ENCODE measurements at regions not wholly inside any gene's neighbourhood (a gene's known extent, or its start where the extent isn't known, plus 50 kb on each side); places are given as distances from the start of the nearest gene placed in this dataset.

GRCh38 chr2:117055499-117056375 is 758.8 kb upstream of the DDX18 start:
- Histone ChIP-seq H3K36me3 (ENCODE audit: insufficient read depth, low read length) (no peaks in the 10 kb centered on the region), H4K20me1 (ENCODE audit: insufficient read depth, low read length) (no peaks in the 10 kb centered on the region), H3K27me3 (ENCODE audit: insufficient read depth, low read length) (no peaks in the 10 kb centered on the region), H3K27ac (ENCODE audit: low read depth, low read length) (no peak overlapping the region), H3K4me2 (ENCODE audit: low read length) (no peak overlapping the region), H3K9ac (ENCODE audit: low read length) (no peak overlapping the region), H3K4me1 (ENCODE audit: insufficient read depth, low read length) (no peaks in the 10 kb centered on the region), H3K4me3 (ENCODE audit: insufficient read depth, low read depth, low read length) (no peak overlapping the region), H2AFZ (ENCODE audit: low read depth, low read length) (no peak overlapping the region), H3K9me3 (ENCODE audit: insufficient read depth, low read depth, low read length) (no peaks in the 10 kb centered on the region), H3K79me2 (ENCODE audit: insufficient read depth, low read length) (no peaks in the 10 kb centered on the region)
- no peaks in the 10 kb centered on the region for H3K9me3 Mint-ChIP-seq (ENCODE audit: unreplicated experiment)
- H3K27ac Mint-ChIP-seq (ENCODE audit: unreplicated experiment): peak overlapping the region; percentile 47
- no peak for TF ChIP-seq EZH2 (IDR thresholded peaks at IDR 0.05; ENCODE audit: insufficient read depth, low read length)
- TF ChIP-seq, protein P1, sequence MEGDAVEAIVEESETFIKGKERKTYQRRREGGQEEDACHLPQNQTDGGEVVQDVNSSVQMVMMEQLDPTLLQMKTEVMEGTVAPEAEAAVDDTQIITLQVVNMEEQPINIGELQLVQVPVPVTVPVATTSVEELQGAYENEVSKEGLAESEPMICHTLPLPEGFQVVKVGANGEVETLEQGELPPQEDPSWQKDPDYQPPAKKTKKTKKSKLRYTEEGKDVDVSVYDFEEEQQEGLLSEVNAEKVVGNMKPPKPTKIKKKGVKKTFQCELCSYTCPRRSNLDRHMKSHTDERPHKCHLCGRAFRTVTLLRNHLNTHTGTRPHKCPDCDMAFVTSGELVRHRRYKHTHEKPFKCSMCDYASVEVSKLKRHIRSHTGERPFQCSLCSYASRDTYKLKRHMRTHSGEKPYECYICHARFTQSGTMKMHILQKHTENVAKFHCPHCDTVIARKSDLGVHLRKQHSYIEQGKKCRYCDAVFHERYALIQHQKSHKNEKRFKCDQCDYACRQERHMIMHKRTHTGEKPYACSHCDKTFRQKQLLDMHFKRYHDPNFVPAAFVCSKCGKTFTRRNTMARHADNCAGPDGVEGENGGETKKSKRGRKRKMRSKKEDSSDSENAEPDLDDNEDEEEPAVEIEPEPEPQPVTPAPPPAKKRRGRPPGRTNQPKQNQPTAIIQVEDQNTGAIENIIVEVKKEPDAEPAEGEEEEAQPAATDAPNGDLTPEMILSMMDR (IDR thresholded peaks at IDR 0.05; ENCODE audit: insufficient read depth, low read depth, low read length): no peak
- FAIRE-seq (no peak), DNase-seq (ENCODE audit: low read depth) (no peak)
- H3K36me3 Mint-ChIP-seq (ENCODE audit: low read depth, unreplicated experiment): no peaks in the 10 kb centered on the region
- H3K4me1 Mint-ChIP-seq (ENCODE audit: low read depth, unreplicated experiment): peaks cover 15% of the 10 kb centered on the region
- no peak overlapping the region for H3K4me3 Mint-ChIP-seq (ENCODE audit: unreplicated experiment)
- H3K27me3 Mint-ChIP-seq (ENCODE audit: low read depth, unreplicated experiment): no peaks in the 10 kb centered on the region

- no peaks in the 10 kb centered on the region for H3K79me2 ChIP-seq (ENCODE audit: insufficient read depth, low read length)
- H3K36me3 ChIP-seq (ENCODE audit: insufficient read depth, low read length): no peaks in the 10 kb centered on the region
- no peak overlapping the region for H3K27ac ChIP-seq (ENCODE audit: low read depth, low read length)
- no peak overlapping the region for H3K9ac ChIP-seq (ENCODE audit: low read length)
- H3K9me3 ChIP-seq (ENCODE audit: insufficient read depth, low read depth, low read length): no peaks in the 10 kb centered on the region
- TF ChIP-seq, protein P1 (IDR thresholded peaks at IDR 0.05; ENCODE audit: insufficient read depth, low read depth, low read length): no peak
- TF ChIP-seq EZH2 (IDR thresholded peaks at IDR 0.05; ENCODE audit: insufficient read depth, low read length): no peak
- Mint-ChIP-seq H3K4me3 (ENCODE audit: unreplicated experiment) (no peak overlapping the region), H3K36me3 (ENCODE audit: low read depth, unreplicated experiment) (no peaks in the 10 kb centered on the region), H3K9me3 (ENCODE audit: unreplicated experiment) (no peaks in the 10 kb centered on the region), H3K27me3 (ENCODE audit: low read depth, unreplicated experiment) (no peaks in the 10 kb centered on the region), H3K4me1 (ENCODE audit: low read depth, unreplicated experiment) (peaks cover 15% of the 10 kb centered on the region), H3K27ac (ENCODE audit: unreplicated experiment) (peak overlapping the region; percentile 22)
- FAIRE-seq (no peak), DNase-seq (ENCODE audit: low read depth) (no peak)
- no peaks in the 10 kb centered on the region for H4K20me1 ChIP-seq (ENCODE audit: insufficient read depth, low read length)
- H3K4me1 ChIP-seq (ENCODE audit: insufficient read depth, low read length): no peaks in the 10 kb centered on the region
- H3K27me3 ChIP-seq (ENCODE audit: insufficient read depth, low read length): no peaks in the 10 kb centered on the region
- no peak overlapping the region for H2AFZ ChIP-seq (ENCODE audit: low read depth, low read length)
- H3K4me2 ChIP-seq (ENCODE audit: low read length): no peak overlapping the region
- H3K4me3 ChIP-seq (ENCODE audit: insufficient read depth, low read depth, low read length): no peak overlapping the region
Measured at GRCh38 chr2:117056376-117056748, 758.1 kb upstream of the DDX18 start.

GRCh38 chr2:117057016-117057415 is 757.5 kb upstream of the DDX18 start:
- Mint-ChIP-seq H3K36me3 (ENCODE audit: low read depth, unreplicated experiment) (no peaks in the 10 kb centered on the region), H3K4me1 (ENCODE audit: low read depth, unreplicated experiment) (peaks cover 15% of the 10 kb centered on the region), H3K4me3 (ENCODE audit: unreplicated experiment) (no peak overlapping the region), H3K27me3 (ENCODE audit: low read depth, unreplicated experiment) (no peaks in the 10 kb centered on the region), H3K27ac (ENCODE audit: unreplicated experiment) (peak overlapping the region; percentile 22), H3K9me3 (ENCODE audit: unreplicated experiment) (no peaks in the 10 kb centered on the region)
- Histone ChIP-seq H3K36me3 (ENCODE audit: insufficient read depth, low read length) (no peaks in the 10 kb centered on the region), H3K4me2 (ENCODE audit: low read length) (no peak overlapping the region), H3K9ac (ENCODE audit: low read length) (no peak overlapping the region), H3K4me3 (ENCODE audit: insufficient read depth, low read depth, low read length) (no peak overlapping the region), H3K79me2 (ENCODE audit: insufficient read depth, low read length) (no peaks in the 10 kb centered on the region), H3K9me3 (ENCODE audit: insufficient read depth, low read depth, low read length) (no peaks in the 10 kb centered on the region), H3K27me3 (ENCODE audit: insufficient read depth, low read length) (no peaks in the 10 kb centered on the region), H2AFZ (ENCODE audit: low read depth, low read length) (no peak overlapping the region), H3K4me1 (ENCODE audit: insufficient read depth, low read length) (no peaks in the 10 kb centered on the region), H3K27ac (ENCODE audit: low read depth, low read length) (no peak overlapping the region), H4K20me1 (ENCODE audit: insufficient read depth, low read length) (no peaks in the 10 kb centered on the region)
- DNase-seq (ENCODE audit: low read depth) (no peak), FAIRE-seq (no peak)
- TF ChIP-seq, protein P1 (IDR thresholded peaks at IDR 0.05; ENCODE audit: insufficient read depth, low read depth, low read length): no peak
- TF ChIP-seq EZH2 (IDR thresholded peaks at IDR 0.05; ENCODE audit: insufficient read depth, low read length): no peak
